CD4-positive, alpha-beta T cell treated with Interleukin-2 at 100 ng/mL for 4 hours (primary cell): ENCODE measurements at regions not wholly inside any gene's neighbourhood (a gene's known extent, or its start where the extent isn't known, plus 50 kb on each side); places are given as distances from the start of the nearest gene placed in this dataset.

Source experiments
- DNase-seq: peaks from one replicate; pipeline ENCODE4 v3.0.0-alpha.2; 2020; ENCODE audit warnings: low spot score

GRCh38 chr10:78979938-78980337, 88.8 kb upstream of the ZMIZ1 start:
- DNase-seq: no peak

- DNase-seq: no peak
Observed at GRCh38 chr10:78980354-78980753, 88.4 kb upstream of the ZMIZ1 start.

- DNase-seq: no peak
Observed at GRCh38 chr10:78980815-78981214, 88.0 kb upstream of the ZMIZ1 start.

DNA sequence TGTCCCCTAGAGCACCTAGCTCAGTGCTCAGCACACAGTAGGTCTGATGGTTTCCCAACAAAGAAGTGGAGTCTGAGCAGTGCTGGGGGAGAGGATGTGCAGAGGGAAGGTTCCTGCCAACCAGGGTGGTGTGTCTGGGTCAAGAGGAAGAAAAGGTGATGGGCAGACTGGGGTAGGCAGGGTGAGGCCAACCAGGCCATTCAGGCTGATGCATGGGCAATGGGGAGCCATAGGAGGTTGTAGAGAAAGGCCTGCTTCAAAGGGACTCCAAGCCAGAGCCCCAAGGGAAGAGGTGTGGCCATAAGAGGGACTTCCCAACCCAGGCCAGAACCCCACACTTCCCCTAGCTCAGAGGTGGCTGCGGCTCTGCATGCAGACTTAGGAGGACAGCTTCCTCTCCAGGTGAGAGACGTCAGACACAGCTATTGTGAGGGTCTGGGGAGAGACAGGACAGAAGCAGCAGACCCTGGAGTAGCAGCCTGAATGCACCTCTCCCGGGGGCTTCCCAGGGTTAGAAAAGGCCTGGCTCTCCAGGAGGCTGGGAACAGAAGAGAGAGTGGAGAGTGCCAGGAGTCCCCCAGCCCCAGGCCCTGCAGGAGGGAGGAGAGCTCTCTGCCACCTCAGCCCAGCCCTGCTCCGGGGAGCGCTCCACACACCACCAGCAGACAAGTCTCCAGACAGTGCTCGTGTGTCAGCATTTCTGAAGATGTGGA, 87.4 kb upstream of the ZMIZ1 start:
- peak; percentile 20 for DNase-seq

DNA sequence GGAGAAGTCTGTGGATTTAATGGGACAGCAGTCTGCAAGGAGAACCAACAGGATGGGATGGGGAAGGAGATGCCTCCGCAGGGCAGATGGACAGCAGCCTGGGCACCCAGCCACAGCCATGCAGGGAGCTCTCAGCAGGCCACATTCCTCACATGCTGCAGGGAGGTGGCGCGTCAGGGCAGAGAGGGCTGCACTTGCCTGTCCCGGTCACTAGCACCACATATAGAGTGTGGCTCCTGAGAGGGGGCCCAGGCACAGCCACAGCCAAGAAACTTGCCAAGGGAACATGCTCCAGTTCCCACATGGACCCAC, 86.8 kb upstream of the ZMIZ1 start:
- DNase-seq: no peak

- no peak for DNase-seq
Observed at GRCh38 chr10:78982726-78983125, 86.0 kb upstream of the ZMIZ1 start.

DNA sequence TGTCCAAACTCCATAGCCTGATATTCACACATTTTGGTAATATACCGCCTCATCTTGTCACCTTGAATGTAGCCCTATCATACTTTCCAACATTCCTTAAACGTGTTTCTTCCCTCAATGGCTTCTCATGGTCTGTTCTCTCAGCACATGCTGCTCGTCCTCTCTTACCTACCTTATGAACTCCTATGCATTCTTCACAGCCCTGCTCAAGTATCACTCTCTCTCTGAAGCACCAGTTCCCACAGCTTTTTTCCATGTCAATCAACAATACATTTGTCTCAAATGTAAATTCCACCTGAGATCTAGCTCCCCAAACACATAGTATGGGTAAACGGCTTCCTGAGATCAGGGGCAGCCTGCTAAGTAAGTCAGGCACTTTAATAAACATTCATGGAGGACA, 85.2 kb upstream of the ZMIZ1 start:
- DNase-seq: no peak

DNA sequence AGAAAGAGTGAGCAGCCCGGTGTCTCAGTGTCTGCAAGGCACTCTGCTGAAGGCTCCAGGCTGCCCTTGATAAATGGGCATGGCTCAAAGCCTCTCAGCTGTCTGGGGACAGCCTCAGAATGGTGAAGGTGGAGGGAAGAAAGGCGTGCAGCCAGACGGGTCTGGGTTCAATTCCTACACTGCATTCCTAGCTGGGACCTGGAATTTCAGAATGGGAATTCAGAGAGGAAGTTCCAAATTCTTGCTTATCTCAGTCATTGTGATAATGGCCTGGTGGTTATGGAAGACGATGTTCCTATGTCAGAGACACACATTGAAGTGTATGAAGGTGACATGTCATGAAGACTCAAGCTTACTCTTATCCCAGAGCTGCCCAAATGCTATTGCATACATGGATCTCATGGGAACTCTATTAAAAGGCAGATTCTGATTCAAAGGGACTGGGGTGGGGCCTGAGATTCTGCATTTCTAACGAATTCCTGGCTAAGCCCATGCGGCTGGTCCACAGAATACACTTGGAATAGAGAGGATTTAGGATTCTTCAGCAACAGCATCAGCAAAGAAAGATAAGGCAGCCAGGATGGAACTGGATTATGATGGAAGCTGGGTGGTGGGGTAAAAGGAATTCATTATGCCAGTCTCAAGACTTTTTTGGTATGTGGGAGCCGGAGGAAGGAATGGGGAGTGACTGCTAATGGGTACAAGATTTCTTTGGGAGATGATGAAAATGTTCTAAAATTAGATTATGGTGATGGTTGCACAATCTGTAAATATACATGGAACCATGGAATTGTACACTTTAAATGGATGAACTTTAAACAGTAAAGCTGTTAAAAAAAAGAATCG, 82.6 kb upstream of the ZMIZ1 start:
- no peak for DNase-seq

- DNase-seq: peak; percentile 30
Observed at GRCh38 chr10:78991187-78991586, 77.6 kb upstream of the ZMIZ1 start.

DNA sequence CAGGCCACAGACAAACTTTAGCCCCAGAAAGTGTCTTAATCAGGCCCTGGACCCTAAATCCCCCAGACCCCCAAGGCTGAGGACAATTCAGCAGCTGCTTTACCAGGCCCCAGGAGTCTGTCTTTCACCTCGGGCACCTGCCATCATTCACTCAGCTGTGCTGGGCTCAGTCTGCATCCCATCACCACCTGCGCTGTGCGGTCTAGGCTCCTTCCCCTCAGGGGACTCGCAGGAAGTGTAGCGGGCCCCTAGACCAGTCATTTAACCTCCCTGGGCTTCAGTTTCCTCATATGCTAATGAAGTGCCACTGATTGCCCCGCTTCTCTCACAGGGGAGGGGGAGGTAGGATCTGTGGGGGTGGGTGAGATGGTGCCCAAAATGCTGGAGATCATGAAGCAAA, 76.4 kb upstream of the ZMIZ1 start:
- no peak for DNase-seq

DNA sequence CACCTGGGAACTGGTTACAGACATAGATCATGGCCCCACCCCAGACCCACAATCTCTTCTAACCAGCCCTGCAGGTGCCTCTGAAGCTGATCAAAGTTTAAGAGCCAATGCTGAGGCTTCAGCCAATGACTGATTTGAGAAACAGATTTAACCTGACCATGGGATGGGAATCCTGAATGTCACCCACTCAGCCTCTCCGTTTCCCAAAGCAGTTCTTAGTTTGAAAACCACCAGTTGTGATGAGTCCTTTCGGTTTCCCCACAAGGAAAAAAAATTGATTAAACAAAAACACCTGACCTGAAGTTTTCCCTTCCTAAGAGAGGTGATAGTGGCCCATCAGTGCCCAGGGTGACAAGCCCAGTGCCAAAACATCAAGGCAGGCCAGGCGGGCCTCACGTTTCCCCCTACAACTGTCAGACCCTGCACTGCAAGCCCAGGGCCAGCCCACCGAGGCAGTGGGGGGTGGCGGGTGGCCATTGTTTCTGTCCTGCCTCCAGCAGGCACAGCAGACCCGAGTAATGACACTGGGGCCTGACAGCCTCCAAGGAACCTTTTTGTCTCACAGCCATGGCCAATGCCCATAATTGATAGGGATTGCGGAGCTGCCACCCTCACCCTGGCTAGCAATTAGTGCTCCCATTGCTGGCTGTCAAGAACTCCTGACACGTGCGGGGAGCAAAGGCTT, 75.4 kb upstream of the ZMIZ1 start:
- no peak for DNase-seq

- no peak for DNase-seq
Observed at GRCh38 chr10:78995987-78996791, 72.6 kb upstream of the ZMIZ1 start.

DNA sequence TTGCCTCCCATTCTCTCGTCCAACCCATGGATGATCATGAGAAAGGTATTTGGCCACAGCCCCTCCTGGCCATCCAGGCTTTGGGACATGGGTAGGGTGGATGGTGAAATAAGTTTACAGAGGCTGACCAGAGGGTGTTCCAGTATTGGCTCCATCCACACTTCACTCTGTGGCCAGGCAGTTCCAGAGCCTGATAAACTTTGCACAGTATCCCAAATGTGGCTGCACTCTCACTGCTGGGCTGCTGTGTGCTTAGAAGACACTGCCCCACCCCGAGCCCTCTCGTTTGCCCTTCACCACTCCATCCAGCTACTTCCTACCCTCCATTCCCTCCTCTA, 72.0 kb upstream of the ZMIZ1 start:
- DNase-seq: no peak

- no peak for DNase-seq
Observed at GRCh38 chr10:78997635-78998618, 70.8 kb upstream of the ZMIZ1 start.

- no peak for DNase-seq
Observed at GRCh38 chr10:79001082-79001885, 67.5 kb upstream of the ZMIZ1 start.

DNA sequence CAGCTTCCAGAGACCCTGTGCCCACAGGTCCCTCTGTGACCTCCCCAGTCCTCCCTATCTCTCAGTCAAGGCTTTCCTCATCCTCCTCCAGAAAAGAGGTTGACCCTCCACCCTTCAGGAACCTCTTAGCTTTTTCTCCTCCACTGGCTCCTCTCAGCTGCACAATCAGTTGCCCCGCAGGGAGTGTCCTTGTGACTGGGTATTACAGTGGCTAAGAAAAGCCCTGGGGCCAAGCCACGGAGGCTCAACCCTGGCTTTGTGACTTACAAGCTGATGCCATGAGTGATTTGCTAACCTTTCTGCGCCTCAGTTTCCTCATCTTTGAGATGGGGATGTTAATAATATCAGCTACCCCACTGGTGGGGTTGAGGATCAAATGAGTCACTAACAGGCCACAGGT, 66.4 kb upstream of the ZMIZ1 start:
- DNase-seq: no peak

DNA sequence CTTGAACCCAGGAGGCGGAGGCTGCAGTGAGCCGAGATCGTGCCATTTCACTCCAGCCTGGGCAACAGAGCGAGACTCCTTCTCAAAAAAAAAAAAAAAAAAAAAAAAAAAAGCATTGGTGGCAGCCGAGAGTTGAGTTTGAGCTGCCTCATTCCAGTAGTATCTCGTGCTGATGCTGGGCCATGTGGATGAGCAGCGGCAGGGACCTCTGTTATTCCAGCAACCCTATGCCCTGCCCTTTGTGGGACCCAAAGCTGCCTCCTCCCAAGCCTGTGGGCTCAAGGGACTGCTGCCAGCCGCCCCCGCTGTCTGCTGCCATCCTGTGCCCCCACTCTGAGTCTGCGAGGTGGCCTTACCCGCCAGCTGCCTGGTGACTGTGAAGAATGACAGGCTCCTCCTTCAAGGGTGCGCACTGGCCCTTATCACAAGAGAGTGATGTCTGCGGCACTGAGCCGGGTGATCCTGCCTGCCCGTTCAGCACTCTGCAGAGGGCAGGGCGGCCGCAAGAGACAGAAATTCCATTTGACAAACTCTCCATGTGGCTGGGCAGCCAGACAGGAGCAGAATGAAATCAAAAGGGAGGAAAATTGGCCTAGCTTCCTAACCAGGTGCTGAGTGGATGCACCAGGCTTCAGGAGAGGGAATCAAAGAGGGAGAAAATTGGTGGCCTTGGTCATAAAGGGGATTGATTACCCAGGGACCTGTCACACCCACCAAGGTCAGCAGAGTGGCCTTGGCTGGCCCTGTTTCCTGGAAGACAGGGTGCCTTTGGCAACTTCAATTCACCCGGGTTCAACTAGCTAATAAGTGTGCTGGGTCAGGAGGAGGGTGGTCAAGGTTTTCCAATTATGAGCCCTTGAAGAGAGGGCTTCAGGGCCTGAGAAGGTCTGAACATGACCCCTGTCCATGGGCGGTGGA, 65.3 kb upstream of the ZMIZ1 start:
- DNase-seq: no peak

DNA sequence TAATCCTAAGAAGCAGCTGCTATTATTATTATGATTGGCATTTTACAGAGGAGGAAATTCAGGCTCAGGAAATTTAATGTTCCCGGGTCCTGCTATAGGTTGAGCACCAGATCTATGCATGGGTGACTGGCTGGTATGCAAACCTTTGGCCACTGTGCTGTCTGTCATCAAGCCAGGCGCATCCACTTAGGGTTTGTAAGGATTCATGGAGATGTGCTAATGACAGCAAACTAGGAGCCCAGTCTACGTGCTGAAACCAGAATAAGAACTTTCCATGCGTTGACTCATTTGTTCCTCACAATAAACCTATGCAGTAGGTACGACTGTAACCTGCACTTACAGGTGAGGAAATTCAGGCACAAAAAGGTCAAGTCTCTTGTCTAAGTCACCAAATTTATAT, 64.5 kb upstream of the ZMIZ1 start:
- DNase-seq: no peak

DNA sequence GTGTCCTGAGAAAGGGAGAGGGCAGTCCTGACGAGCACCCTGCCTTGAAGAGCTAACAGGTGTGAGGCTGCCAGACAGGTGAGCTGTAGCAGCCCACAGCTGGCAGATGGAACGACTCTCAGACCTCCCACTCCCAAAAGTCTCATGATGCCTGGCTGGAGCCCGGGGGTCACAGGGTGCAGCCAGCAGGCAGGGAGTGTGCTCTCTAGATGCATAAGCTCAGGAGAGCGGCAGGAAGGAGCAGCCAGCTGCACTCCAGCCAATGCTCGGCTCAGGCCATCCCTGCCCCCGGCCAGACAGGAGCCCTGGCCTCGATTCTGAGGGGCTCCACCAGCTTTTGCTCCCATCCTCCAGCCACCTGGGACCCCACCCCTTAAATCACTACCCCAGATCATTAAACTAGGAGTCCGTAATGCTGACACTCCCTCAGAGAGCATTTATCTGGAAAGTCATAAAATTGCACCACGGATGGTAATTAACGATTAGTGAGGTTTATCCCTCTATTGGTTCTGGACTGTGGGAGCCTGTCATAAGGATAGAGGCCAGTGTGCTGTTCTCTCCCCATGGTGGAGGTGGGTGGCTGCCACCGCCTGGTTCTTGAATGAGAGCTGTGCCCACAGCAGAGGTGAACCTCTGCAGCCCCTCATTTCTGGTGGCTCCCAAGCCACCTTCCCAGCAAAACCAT, 63.5 kb upstream of the ZMIZ1 start:
- no peak for DNase-seq
